Suprapubic skin (tissue), 4 donors: ENCODE measurements at regions not wholly inside any gene's neighbourhood (a gene's known extent, or its start where the extent isn't known, plus 50 kb on each side); places are given as distances from the start of the nearest gene placed in this dataset.

Source experiments
- DNase-seq, 2 donors: peaks; one replicate each; pipeline ENCODE4 v3.0.0-alpha.2; 2019; ENCODE audit warnings: low spot score in 2 of 2
- H3K27ac ChIP-seq: fragments of 200-600 bp; sonication (generic); one replicate; pipeline ENCODE4 v1.5.1; 2019
- H3K27me3 ChIP-seq: fragments of 200-600 bp; sonication (generic); one replicate; pipeline ENCODE4 v1.5.1; 2019
- H3K36me3 ChIP-seq: fragments of 200-600 bp; sonication (generic); one replicate; pipeline ENCODE4 v1.5.1; 2019
- H3K4me1 ChIP-seq: fragments of 200-600 bp; sonication (generic); one replicate; pipeline ENCODE4 v1.5.1; 2019
- H3K4me3 ChIP-seq: fragments of 200-600 bp; sonication (generic); one replicate; pipeline ENCODE4 v1.5.1; 2019; ENCODE audit warnings: mild to moderate bottlenecking
- H3K9me3 ChIP-seq: fragments of 200-600 bp; sonication (generic); one replicate; pipeline ENCODE4 v1.5.1; 2019
- EP300 ChIP-seq: sonication (generic); formaldehyde crosslinking; IDR thresholded peaks from one replicate; pipeline ENCODE4 v1.6.1; 2017; ENCODE audit warnings: antibody characterized with exemption
- POLR2A ChIP-seq, 2 donors: fragments of 450-650 bp; IDR thresholded peaks; one replicate each; pipeline ENCODE4 v1.6.1; 2017; ENCODE audit warnings: antibody characterized with exemption in 2 of 2, mild to moderate bottlenecking in 2 of 2, moderate library complexity in 2 of 2
- POLR2AphosphoS5 ChIP-seq, 3 donors: sonication (generic); formaldehyde crosslinking; IDR thresholded peaks; one replicate each; pipeline ENCODE4 v1.6.1; 2017; ENCODE audit warnings: antibody characterized with exemption in 3 of 3
- WGBS: methylation state at CpG from one replicate; pipeline ENCODE4 v1.1.5; 2018; 5-methylcytosine and 5-hydroxymethylcytosine counted together
- TF ChIP-seq, protein P1 (sequence below), 2 donors: fragments of 200-600 bp in 1 of 2; fragments of 450-650 bp in 1 of 2; sonication (generic) in 1 of 2; IDR thresholded peaks; one replicate each; pipeline ENCODE4 v1.5.1; 2016 to 2019; ENCODE audit warnings: antibody characterized with exemption in 2 of 2, mild to moderate bottlenecking in 1 of 2, moderate library complexity in 1 of 2

DNA sequence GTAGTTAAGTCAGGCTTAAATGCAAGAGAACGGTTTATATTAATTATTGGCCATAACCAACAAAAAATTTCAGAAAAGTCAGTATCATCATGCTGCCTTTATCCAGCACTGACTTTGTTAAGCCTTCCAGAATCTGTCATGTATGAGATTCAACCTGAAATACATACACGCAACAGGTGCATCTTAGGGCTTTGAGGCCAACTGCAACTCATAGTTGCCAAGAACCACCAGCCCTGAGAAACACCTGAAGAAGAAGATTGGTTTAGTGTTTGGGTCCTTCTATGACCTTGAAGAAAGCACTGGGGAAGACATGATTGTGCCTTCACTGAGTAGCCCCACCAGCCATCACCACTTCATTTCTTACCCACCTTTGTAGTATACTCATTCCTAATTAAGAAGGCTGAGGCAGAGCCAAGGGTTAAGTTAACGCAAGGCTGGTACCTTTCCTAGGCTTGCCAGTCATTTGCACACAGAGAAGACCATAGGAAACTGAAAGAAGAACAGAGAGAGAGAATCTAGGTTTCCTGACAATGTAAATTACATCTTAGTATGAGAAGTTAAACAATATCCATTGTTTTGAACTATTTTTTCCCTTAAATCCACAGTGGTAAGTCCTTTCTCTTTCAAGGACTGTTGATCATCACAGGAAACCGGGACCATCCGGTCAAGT, 200.1 kb upstream of the PRKCQ start:
- WGBS: 86% methylated on average over 5 of the region's 5 CpGs
- Histone ChIP-seq H3K36me3 (no peaks in the 10 kb centered on the region), H3K27me3 (peaks cover 22% of the 10 kb centered on the region), H3K27ac (no peak overlapping the region), H3K4me1 (no peaks in the 10 kb centered on the region), H3K4me3 (no peak overlapping the region), H3K9me3 (no peaks in the 10 kb centered on the region)
- DNase-seq: no peak
- TF ChIP-seq EP300 (no peak), POLR2AphosphoS5 (IDR thresholded peaks at IDR 0.05) (no peak), POLR2A (IDR thresholded peaks at IDR 0.05) (no peak)
- TF ChIP-seq, protein P1, sequence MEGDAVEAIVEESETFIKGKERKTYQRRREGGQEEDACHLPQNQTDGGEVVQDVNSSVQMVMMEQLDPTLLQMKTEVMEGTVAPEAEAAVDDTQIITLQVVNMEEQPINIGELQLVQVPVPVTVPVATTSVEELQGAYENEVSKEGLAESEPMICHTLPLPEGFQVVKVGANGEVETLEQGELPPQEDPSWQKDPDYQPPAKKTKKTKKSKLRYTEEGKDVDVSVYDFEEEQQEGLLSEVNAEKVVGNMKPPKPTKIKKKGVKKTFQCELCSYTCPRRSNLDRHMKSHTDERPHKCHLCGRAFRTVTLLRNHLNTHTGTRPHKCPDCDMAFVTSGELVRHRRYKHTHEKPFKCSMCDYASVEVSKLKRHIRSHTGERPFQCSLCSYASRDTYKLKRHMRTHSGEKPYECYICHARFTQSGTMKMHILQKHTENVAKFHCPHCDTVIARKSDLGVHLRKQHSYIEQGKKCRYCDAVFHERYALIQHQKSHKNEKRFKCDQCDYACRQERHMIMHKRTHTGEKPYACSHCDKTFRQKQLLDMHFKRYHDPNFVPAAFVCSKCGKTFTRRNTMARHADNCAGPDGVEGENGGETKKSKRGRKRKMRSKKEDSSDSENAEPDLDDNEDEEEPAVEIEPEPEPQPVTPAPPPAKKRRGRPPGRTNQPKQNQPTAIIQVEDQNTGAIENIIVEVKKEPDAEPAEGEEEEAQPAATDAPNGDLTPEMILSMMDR (IDR thresholded peaks at IDR 0.05): no peak

DNA sequence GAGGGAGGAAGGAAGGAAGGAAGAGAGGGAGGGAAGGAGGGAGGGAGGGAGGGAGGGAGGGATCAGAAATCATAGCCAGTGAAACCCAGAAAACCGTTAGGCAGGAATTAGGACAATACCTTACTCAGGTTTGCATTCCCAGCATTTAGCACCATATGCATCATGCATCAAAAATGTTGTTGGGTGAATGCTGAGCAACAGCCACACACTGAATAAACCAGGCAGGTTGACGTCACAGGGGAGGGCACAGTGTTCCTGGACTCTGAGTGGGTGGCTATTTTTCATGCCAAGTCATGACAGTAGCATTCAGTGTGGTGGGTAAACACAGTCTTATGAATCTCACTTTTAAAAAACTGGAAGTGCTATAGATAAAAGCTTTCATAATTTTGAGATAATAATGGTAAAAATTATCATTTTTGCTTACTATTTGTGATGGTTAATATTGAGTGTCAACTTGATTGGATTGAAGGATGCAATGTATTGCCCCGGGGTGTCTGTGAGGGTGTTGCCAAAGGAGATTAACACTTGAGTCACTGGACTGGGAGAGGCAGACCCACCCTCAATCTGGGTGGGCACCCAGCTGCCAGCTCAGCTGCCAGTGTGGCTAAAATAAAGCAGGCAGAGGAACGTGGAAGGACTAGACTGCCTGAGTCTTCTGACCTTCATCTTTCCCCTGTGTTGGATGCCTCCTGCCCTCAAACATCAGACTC, 199.1 kb upstream of the PRKCQ start:
- no peaks in the 10 kb centered on the region for H3K4me1 ChIP-seq
- peaks cover 28% of the 10 kb centered on the region for H3K27me3 ChIP-seq
- H3K9me3 ChIP-seq: no peaks in the 10 kb centered on the region
- 31% methylated on average over 4 of the region's 4 CpGs for WGBS
- H3K27ac ChIP-seq: no peak overlapping the region
- DNase-seq: no peak
- TF ChIP-seq POLR2A (IDR thresholded peaks at IDR 0.05) (no peak), EP300 (no peak), POLR2AphosphoS5 (IDR thresholded peaks at IDR 0.05) (no peak)
- TF ChIP-seq, protein P1 (IDR thresholded peaks at IDR 0.05): no peak
- H3K4me3 ChIP-seq: no peak overlapping the region
- H3K36me3 ChIP-seq: no peaks in the 10 kb centered on the region

DNA sequence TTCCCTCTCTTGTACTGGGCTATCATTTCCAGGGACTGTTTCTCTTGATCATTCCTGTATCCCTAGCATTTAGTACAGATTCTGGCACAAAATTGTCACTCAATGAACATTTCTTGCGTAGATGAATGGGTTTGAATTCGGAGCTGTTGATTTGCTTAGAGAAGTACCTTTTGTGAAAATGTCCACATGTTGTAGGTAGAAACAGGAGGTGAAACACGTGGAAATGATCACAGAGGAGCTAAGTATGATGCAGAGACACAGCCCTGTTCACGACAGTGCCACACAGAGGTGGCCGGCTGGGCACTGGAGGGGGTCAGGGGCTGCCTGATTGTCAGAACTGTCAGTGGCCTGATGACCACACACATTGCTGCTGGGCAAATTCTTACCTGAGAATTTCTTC, 196.1 kb upstream of the PRKCQ start:
- Histone ChIP-seq H3K4me1 (no peaks in the 10 kb centered on the region), H3K27me3 (peaks cover 28% of the 10 kb centered on the region), H3K9me3 (no peaks in the 10 kb centered on the region), H3K36me3 (no peaks in the 10 kb centered on the region), H3K4me3 (no peak overlapping the region), H3K27ac (no peak overlapping the region)
- WGBS: 79% methylated on average over 5 of the region's 5 CpGs
- DNase-seq: no peak
- TF ChIP-seq POLR2A (IDR thresholded peaks at IDR 0.05) (no peak), EP300 (no peak), POLR2AphosphoS5 (IDR thresholded peaks at IDR 0.05) (no peak)
- TF ChIP-seq, protein P1 (IDR thresholded peaks at IDR 0.05): no peak

DNA sequence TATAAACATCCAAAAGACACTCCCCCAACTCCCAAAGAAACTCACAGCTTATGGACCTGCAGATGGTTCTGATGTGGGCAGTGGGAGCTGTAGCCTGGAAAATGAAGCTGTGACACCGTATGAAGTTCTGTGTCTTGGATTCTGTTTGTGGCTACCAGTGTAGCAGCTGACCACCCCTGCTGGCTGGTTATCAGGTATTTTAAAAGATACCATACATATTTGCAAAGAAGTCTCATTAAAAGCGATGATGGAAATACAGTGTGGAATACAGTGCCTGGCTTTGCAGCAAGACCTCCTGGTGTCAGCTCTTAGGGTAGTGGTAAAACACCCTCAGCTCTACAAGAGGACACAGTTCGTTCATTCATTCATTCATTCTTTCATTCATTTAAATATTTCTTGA, 194.3 kb upstream of the PRKCQ start:
- H3K27ac ChIP-seq: no peak overlapping the region
- TF ChIP-seq, protein P1 (IDR thresholded peaks at IDR 0.05): no peak
- no peak for TF ChIP-seq POLR2AphosphoS5 (IDR thresholded peaks at IDR 0.05)
- no peak overlapping the region for H3K4me3 ChIP-seq
- DNase-seq: no peak
- no peaks in the 10 kb centered on the region for H3K4me1 ChIP-seq
- H3K36me3 ChIP-seq: no peaks in the 10 kb centered on the region
- peaks cover 4% of the 10 kb centered on the region for H3K9me3 ChIP-seq
- WGBS: 69% methylated on average over 3 of the region's 3 CpGs
- H3K27me3 ChIP-seq: peaks cover 31% of the 10 kb centered on the region

DNA sequence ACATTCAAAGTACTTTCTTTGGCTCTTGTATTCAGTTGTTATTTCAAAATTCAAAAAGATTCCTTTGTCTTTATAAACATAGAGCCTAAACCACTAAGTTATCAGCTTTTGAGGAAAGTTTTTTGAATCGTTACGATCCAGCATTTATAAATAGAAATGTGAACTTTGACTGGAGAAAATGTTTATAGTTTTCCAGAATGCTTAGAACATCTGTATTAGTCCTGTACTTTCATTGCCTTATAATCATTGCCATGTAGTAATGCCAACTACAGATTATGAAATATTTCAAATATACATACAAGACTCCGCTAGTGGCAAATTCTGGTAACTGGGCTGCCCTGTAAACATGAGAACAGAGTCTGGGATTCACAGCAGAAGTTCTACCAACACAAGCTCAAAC, 191.3 kb upstream of the PRKCQ start:
- Histone ChIP-seq H3K36me3 (no peaks in the 10 kb centered on the region), H3K27me3 (peaks cover 19% of the 10 kb centered on the region), H3K9me3 (peaks cover 4% of the 10 kb centered on the region), H3K27ac (no peak overlapping the region), H3K4me1 (no peaks in the 10 kb centered on the region), H3K4me3 (no peak overlapping the region)
- DNase-seq: no peak
- WGBS: 68% methylated on average over 3 of the region's 3 CpGs
- TF ChIP-seq, protein P1 (IDR thresholded peaks at IDR 0.05): no peak
- no peak for TF ChIP-seq EP300
- no peak for TF ChIP-seq POLR2A (IDR thresholded peaks at IDR 0.05)
- TF ChIP-seq POLR2AphosphoS5 (IDR thresholded peaks at IDR 0.05): no peak
